ENCODE measurements at regions not wholly inside any gene's neighbourhood (a gene's known extent, or its start where the extent isn't known, plus 50 kb on each side); places are given as distances from the start of the nearest gene placed in this dataset.

GRCh38 chrX:121932688-121933087 is 885.3 kb downstream of the GLUD2 start:
- TF ChIP-seq EZH2phosphoT487 (conservative IDR thresholded peaks at IDR 0.05; ENCODE audit: low read length) (no peak), CTCF (IDR thresholded peaks at IDR 0.05; ENCODE audit: insufficient read depth, low read length, poor library complexity, severe bottlenecking) (no peak)
- Histone ChIP-seq H3K79me2 (ENCODE audit: insufficient read depth, low read length) (no peaks in the 10 kb centered on the region), H3K4me3 (ENCODE audit: insufficient read depth, low read length, poor library complexity, severe bottlenecking) (no peak overlapping the region), H3K4me2 (ENCODE audit: low read depth, low read length, poor library complexity, severe bottlenecking) (no peak overlapping the region), H3K27me3 (ENCODE audit: low read length) (no peaks in the 10 kb centered on the region), H3K9ac (ENCODE audit: low read length) (no peak overlapping the region), H3K36me3 (ENCODE audit: low read length) (no peaks in the 10 kb centered on the region), H3F3A (ENCODE audit: insufficient read depth) (no peaks in the 10 kb centered on the region), H3K9me3 (ENCODE audit: insufficient read depth, low read length) (no peaks in the 10 kb centered on the region), H2AFZ (ENCODE audit: low read depth, low read length, severe bottlenecking) (no peak overlapping the region), H4K20me1 (ENCODE audit: low read depth, low read length) (no peaks in the 10 kb centered on the region), H3K27ac (ENCODE audit: low read depth, low read length) (no peak overlapping the region), H3K9me2 (replicated peaks; ENCODE audit: insufficient read depth, low read length) (no peaks in the 10 kb centered on the region)

- H3K79me2 ChIP-seq (ENCODE audit: insufficient read depth, low read length): no peaks in the 10 kb centered on the region
- no peaks in the 10 kb centered on the region for H3K36me3 ChIP-seq (ENCODE audit: low read length)
- TF ChIP-seq CTCF (IDR thresholded peaks at IDR 0.05; ENCODE audit: insufficient read depth, low read length, poor library complexity, severe bottlenecking) (no peak), EZH2phosphoT487 (conservative IDR thresholded peaks at IDR 0.05; ENCODE audit: low read length) (no peak)
- no peak overlapping the region for H3K4me2 ChIP-seq (ENCODE audit: low read depth, low read length, poor library complexity, severe bottlenecking)
- H3F3A ChIP-seq (ENCODE audit: insufficient read depth): no peaks in the 10 kb centered on the region
- no peaks in the 10 kb centered on the region for H3K9me2 ChIP-seq (replicated peaks; ENCODE audit: insufficient read depth, low read length)
- no peaks in the 10 kb centered on the region for H3K27me3 ChIP-seq (ENCODE audit: low read length)
- no peak overlapping the region for H3K27ac ChIP-seq (ENCODE audit: low read depth, low read length)
- H3K9ac ChIP-seq (ENCODE audit: low read length): no peak overlapping the region
- H3K4me3 ChIP-seq (ENCODE audit: insufficient read depth, low read length, poor library complexity, severe bottlenecking): no peak overlapping the region
- no peak overlapping the region for H2AFZ ChIP-seq (ENCODE audit: low read depth, low read length, severe bottlenecking)
- H3K9me3 ChIP-seq (ENCODE audit: insufficient read depth, low read length): no peaks in the 10 kb centered on the region
- no peaks in the 10 kb centered on the region for H4K20me1 ChIP-seq (ENCODE audit: low read depth, low read length)
These were observed 901.8 kb downstream of the GLUD2 start for GRCh38 chrX:121949041-121949760.

GRCh38 chrX:121958886-121959285 is 911.5 kb downstream of the GLUD2 start:
- Histone ChIP-seq H2AFZ (ENCODE audit: low read depth, low read length, severe bottlenecking) (no peak overlapping the region), H3K4me2 (ENCODE audit: low read depth, low read length, poor library complexity, severe bottlenecking) (no peak overlapping the region), H4K20me1 (ENCODE audit: low read depth, low read length) (no peaks in the 10 kb centered on the region), H3K36me3 (ENCODE audit: low read length) (no peaks in the 10 kb centered on the region), H3K4me3 (ENCODE audit: insufficient read depth, low read length, poor library complexity, severe bottlenecking) (no peak overlapping the region), H3F3A (ENCODE audit: insufficient read depth) (no peaks in the 10 kb centered on the region), H3K79me2 (ENCODE audit: insufficient read depth, low read length) (no peaks in the 10 kb centered on the region), H3K27ac (ENCODE audit: low read depth, low read length) (no peak overlapping the region), H3K9me2 (replicated peaks; ENCODE audit: insufficient read depth, low read length) (no peaks in the 10 kb centered on the region), H3K27me3 (ENCODE audit: low read length) (no peaks in the 10 kb centered on the region), H3K9me3 (ENCODE audit: insufficient read depth, low read length) (no peaks in the 10 kb centered on the region), H3K9ac (ENCODE audit: low read length) (no peak overlapping the region)
- TF ChIP-seq CTCF (IDR thresholded peaks at IDR 0.05; ENCODE audit: insufficient read depth, low read length, poor library complexity, severe bottlenecking) (no peak), EZH2phosphoT487 (conservative IDR thresholded peaks at IDR 0.05; ENCODE audit: low read length) (no peak)
